Mammary epithelial cell (primary cell): ENCODE measurements at regions not wholly inside any gene's neighbourhood (a gene's known extent, or its start where the extent isn't known, plus 50 kb on each side); places are given as distances from the start of the nearest gene placed in this dataset.

Source experiments
- CTCF ChIP-seq, 2 donors: IDR thresholded peaks in 1 of 2; conservative IDR thresholded peaks in 1 of 2; 2 replicates each; pipeline ENCODE4 v1.5.1; 2011 to 2012; ENCODE audit warnings: inconsistent platforms in 2 of 2, low read length in 2 of 2, mild to moderate bottlenecking in 2 of 2, control low read depth in 1 of 2, low read depth in 1 of 2; ENCODE audit not compliant: insufficient read depth in 1 of 2; ENCODE audit errors: extremely low read depth in 1 of 2
- EZH2 ChIP-seq: IDR thresholded peaks from 2 replicates; pipeline ENCODE4 v1.6.1; 2012; ENCODE audit warnings: low read length, inconsistent platforms, borderline replicate concordance

- TF ChIP-seq CTCF (conservative IDR thresholded peaks at IDR 0.05 in 1 of 2, IDR thresholded peaks at IDR 0.05 in 1 of 2; ENCODE audit: extremely low read depth in 1 of 2, insufficient read depth in 1 of 2, low read depth in 1 of 2, low read length in 2 of 2), result no peak
- TF ChIP-seq EZH2, result no peak
Measured at GRCh38 chr13:33953781-33954180, 135.8 kb downstream of the RFC3 start.
